Omental fat pad (tissue), 3 donors: ENCODE measurements at regions not wholly inside any gene's neighbourhood (a gene's known extent, or its start where the extent isn't known, plus 50 kb on each side); places are given as distances from the start of the nearest gene placed in this dataset.

Source experiments
- ATAC-seq: fragments of 150-250 bp; one replicate; pipeline ENCODE4 v1.9.1; 2016; ENCODE audit warnings: mild to moderate bottlenecking, moderate library complexity; ENCODE audit not compliant: low FRiP score
- DNase-seq: peaks from one replicate; pipeline ENCODE4 v3.0.0-alpha.2; 2019; ENCODE audit warnings: low spot score
- CTCF ChIP-seq, 3 donors: fragments of 450-650 bp; IDR thresholded peaks; one replicate each; pipeline ENCODE4 v1.5.1; 2016 to 2017; ENCODE audit warnings: antibody characterized with exemption in 3 of 3, mild to moderate bottlenecking in 3 of 3, moderate library complexity in 2 of 3

DNA sequence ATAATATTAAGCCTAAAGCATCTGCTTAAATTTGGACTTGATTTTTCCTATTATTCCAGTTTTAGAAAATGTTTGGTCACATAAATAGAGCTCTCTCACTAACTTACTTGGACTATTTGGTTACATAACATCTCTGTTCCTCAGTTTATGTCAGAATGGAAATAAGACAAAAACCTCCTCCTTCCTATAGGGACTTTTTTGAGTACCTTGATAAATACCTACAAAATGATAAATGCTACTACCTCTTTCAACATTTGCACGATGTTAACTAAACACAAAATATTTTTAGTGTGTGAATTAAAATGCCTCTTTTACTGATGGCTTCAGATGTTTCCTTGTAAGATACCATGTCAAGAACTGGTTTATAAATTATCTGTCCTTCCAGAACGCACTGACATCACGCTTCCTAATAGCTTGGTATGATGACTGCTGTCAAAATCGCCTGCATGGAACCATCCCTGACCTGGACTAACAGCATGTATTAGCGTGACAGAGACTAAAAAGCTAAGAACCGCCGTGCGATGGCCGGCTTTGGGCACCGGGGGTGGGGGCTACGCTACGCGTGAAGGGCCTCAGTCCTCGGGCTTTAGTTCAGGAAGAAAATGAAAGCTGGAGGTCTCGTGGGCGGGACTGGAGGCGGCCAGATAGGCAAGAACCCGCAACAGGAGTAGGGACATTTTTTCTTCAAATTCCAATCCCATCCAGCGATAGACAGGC, 133.2 kb upstream of the BARHL2 start:
- DNase-seq (no peak), ATAC-seq (no peak)
- TF ChIP-seq CTCF (IDR thresholded peaks at IDR 0.05) = no peak

- DNase-seq (no peak), ATAC-seq (no peak)
- TF ChIP-seq CTCF (IDR thresholded peaks at IDR 0.05) = no peak
Measured at GRCh38 chr1:90841473-90841872, 124.4 kb upstream of the BARHL2 start.

GRCh38 chr1:90840352-90840751, 123.2 kb upstream of the BARHL2 start:
- ATAC-seq (no peak), DNase-seq (no peak)
- TF ChIP-seq CTCF (IDR thresholded peaks at IDR 0.05) = no peak

- ATAC-seq (no peak), DNase-seq (no peak)
- no peak for TF ChIP-seq CTCF (IDR thresholded peaks at IDR 0.05)
Measured at GRCh38 chr1:90839323-90839722, 122.2 kb upstream of the BARHL2 start.

DNA sequence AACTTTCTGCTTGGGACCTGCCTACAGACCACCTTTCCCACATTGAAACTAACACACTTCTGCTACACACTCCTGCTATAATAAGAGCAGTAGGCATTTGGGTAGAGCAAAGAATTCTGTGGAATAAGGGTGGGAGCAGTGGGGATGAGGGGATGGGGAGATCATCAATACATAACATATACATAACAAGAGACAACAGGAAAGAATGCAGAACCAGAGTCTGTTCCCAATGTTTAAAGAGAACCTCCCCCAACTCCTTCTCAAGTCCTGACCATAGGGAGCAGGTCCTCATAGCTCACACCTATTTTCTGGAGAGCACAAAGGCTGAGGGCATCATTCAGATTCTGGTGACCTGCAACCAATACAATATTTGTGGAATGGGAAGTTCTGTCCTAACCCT, 121.6 kb upstream of the BARHL2 start:
- TF ChIP-seq CTCF (IDR thresholded peaks at IDR 0.05) = no peak
- no peak for DNase-seq
- no peak for ATAC-seq

DNA sequence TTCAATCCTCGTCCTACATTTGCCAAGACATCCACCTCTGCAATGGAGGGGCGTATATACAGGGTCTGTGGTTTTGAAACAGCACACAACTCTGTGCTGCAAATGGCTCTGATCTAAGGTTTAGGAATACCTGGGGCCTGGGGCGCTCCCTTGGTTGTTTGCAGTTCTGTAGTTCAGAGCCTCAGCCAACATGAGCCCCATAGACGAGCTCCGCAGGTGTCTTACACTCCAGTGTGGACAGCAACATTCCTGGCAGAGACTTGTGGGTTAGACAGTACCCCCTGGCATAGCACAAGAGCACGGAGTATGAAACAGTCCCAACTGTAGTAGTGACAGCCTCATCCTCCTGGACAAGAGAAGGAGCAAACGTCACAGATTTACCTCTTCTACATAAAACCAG, 120.3 kb upstream of the BARHL2 start:
- DNase-seq (no peak), ATAC-seq (no peak)
- no peak for TF ChIP-seq CTCF (IDR thresholded peaks at IDR 0.05)

GRCh38 chr1:90836345-90836679, 119.2 kb upstream of the BARHL2 start:
- no peak for ATAC-seq

More at GRCh38 chr1:90836345-90836679, 119.2 kb upstream of the BARHL2 start:
- TF ChIP-seq CTCF (IDR thresholded peaks at IDR 0.05) = no peak
- DNase-seq = no peak
